Liver (tissue), 8 donors: ENCODE measurements at regions not wholly inside any gene's neighbourhood (a gene's known extent, or its start where the extent isn't known, plus 50 kb on each side); places are given as distances from the start of the nearest gene placed in this dataset.
A peak's percentile ranks its signal among the peaks of the same experiment; 100 is the strongest.

Experiments used
- DNase-seq: peaks from one replicate; pipeline ENCODE4 v3.0.0-alpha.2; 2017; ENCODE audit warnings: low spot score
- H3K27ac ChIP-seq, 2 donors: one replicate each; pipeline ENCODE4 v1.7.0; 2013; ENCODE audit warnings: inconsistent platforms in 2 of 2, low read length in 2 of 2, control low read depth in 1 of 2, low read depth in 1 of 2, mild to moderate bottlenecking in 1 of 2
- H3K27me3 ChIP-seq, 4 donors: one replicate each; pipeline versions ENCODE4 v1.6.1 to v1.7.0; 2013; ENCODE audit warnings: low read length in 3 of 4, inconsistent platforms in 1 of 4, mild to moderate bottlenecking in 1 of 4, moderate library complexity in 1 of 4; ENCODE audit not compliant: control insufficient read depth in 4 of 4, insufficient read depth in 4 of 4
- H3K36me3 ChIP-seq, 4 donors: one replicate each; pipeline versions ENCODE4 v1.6.1 to v1.7.0; 2013; ENCODE audit warnings: low read length in 3 of 4, mild to moderate bottlenecking in 3 of 4, low read depth in 1 of 4, moderate library complexity in 1 of 4; ENCODE audit not compliant: control insufficient read depth in 4 of 4, insufficient read depth in 3 of 4
- H3K4me1 ChIP-seq, 4 donors: one replicate each; pipeline versions ENCODE4 v1.6.1 to v1.7.0; 2013; ENCODE audit warnings: low read length in 3 of 4, mild to moderate bottlenecking in 3 of 4, moderate library complexity in 1 of 4; ENCODE audit not compliant: control insufficient read depth in 4 of 4, insufficient read depth in 4 of 4
- H3K4me3 ChIP-seq, 3 donors: one replicate each; pipeline versions ENCODE4 v1.6.1 to v1.7.0; 2013; ENCODE audit warnings: low read length in 3 of 3, control low read depth in 1 of 3, low read depth in 1 of 3, mild to moderate bottlenecking in 1 of 3
- H3K9ac ChIP-seq, 2 donors: one replicate each; pipeline ENCODE4 v1.7.0; 2013; ENCODE audit warnings: low read length in 2 of 2, mild to moderate bottlenecking in 2 of 2, moderate library complexity in 2 of 2, control low read depth in 1 of 2, low read depth in 1 of 2
- H3K9me3 ChIP-seq, 4 donors: one replicate each; pipeline versions ENCODE4 v1.6.1 to v1.7.0; 2013; ENCODE audit warnings: low read length in 3 of 4; ENCODE audit not compliant: control insufficient read depth in 4 of 4
- CTCF ChIP-seq: fragments of 150-350 bp; IDR thresholded peaks from 2 replicates; pipeline ENCODE4 v1.5.1; 2017; ENCODE audit warnings: improper control_type of control experiment, low read depth, low read length; ENCODE audit not compliant: missing input control
- EGR1 ChIP-seq, 2 donors: IDR thresholded peaks; 2 replicates each; pipeline ENCODE4 v1.6.1; 2016 to 2018; ENCODE audit warnings: antibody characterized with exemption in 2 of 2, low read depth in 2 of 2
- FOXA1 ChIP-seq: IDR thresholded peaks from 2 replicates; pipeline ENCODE4 v1.6.1; 2016; ENCODE audit warnings: antibody characterized with exemption
- FOXA2 ChIP-seq: IDR thresholded peaks from 2 replicates; pipeline ENCODE4 v1.6.1; 2016; ENCODE audit warnings: antibody characterized with exemption
- GABPA ChIP-seq, 2 donors: IDR thresholded peaks in 1 of 2; conservative IDR thresholded peaks in 1 of 2; 2 replicates each; pipeline ENCODE4 v1.6.1; 2016; ENCODE audit warnings: antibody characterized with exemption in 2 of 2, mild to moderate bottlenecking in 1 of 2, moderate library complexity in 1 of 2
- HNF4A ChIP-seq, 2 donors: conservative IDR thresholded peaks; 2 replicates each; pipeline ENCODE4 v1.6.1; 2016; ENCODE audit warnings: antibody characterized with exemption in 2 of 2, mild to moderate bottlenecking in 2 of 2
- JUND ChIP-seq, 2 donors: IDR thresholded peaks; 2 replicates each; pipeline ENCODE4 v1.6.1; 2016; ENCODE audit warnings: antibody characterized with exemption in 2 of 2
- MAX ChIP-seq: IDR thresholded peaks from 2 replicates; pipeline ENCODE4 v1.6.1; 2016; ENCODE audit warnings: antibody characterized with exemption
- NR2F2 ChIP-seq: IDR thresholded peaks from 2 replicates; pipeline ENCODE4 v1.6.1; 2016; ENCODE audit warnings: antibody characterized with exemption
- RAD21 ChIP-seq, 2 donors: IDR thresholded peaks; 2 replicates each; pipeline ENCODE4 v1.6.1; 2016; ENCODE audit warnings: antibody characterized with exemption in 2 of 2, mild to moderate bottlenecking in 2 of 2
- REST ChIP-seq: IDR thresholded peaks from 2 replicates; pipeline ENCODE4 v1.6.1; 2016; ENCODE audit warnings: antibody characterized with exemption, mild to moderate bottlenecking
- RXRA ChIP-seq, 2 donors: IDR thresholded peaks; 2 replicates each; pipeline ENCODE4 v1.6.1; 2017 to 2018; ENCODE audit warnings: antibody characterized with exemption in 2 of 2, mild to moderate bottlenecking in 1 of 2
- SP1 ChIP-seq: IDR thresholded peaks from 2 replicates; pipeline ENCODE4 v1.6.1; 2018; ENCODE audit warnings: antibody characterized with exemption, mild to moderate bottlenecking
- TAF1 ChIP-seq: conservative IDR thresholded peaks from 2 replicates; pipeline ENCODE4 v1.6.1; 2016; ENCODE audit warnings: antibody characterized with exemption, mild to moderate bottlenecking
- ZBTB33 ChIP-seq: IDR thresholded peaks from 2 replicates; pipeline ENCODE4 v1.6.1; 2016; ENCODE audit warnings: antibody characterized with exemption
- WGBS: extraction: QIAGEN DNeasy Blood & Tissue Kit; methylation state at CpG from one replicate; pipeline ENCODE4 v1.1.7; 2013; 5-methylcytosine and 5-hydroxymethylcytosine counted together
- donor health status: healthy.
- donor health status: healthy.
- donor health status: healthy.
- donor health status: healthy.
- donor health status: healthy.

- WGBS, result 72% methylated on average over 9 of the region's 9 CpGs
- peak in 1 of 2 donors; percentile 11 for TF ChIP-seq RAD21 (IDR thresholded peaks at IDR 0.05)
- no peak for TF ChIP-seq FOXA1
- TF ChIP-seq NR2F2, result no peak
- Histone ChIP-seq H3K9ac (no peak overlapping the region), H3K36me3 (no peaks in the 10 kb centered on the region), H3K27me3 (no peaks in the 10 kb centered on the region), H3K4me1 (no peaks in the 10 kb centered on the region), H3K4me3 (no peak overlapping the region), H3K27ac (no peak overlapping the region), H3K9me3 (peaks cover 0 to 13% (median 4%) of the 10 kb centered on the region in 4 donors)
- no peak for DNase-seq
Measured at GRCh38 chr6:4466769-4467480, 309.3 kb upstream of the CDYL start.

GRCh38 chr6:4466261-4466660, 309.9 kb upstream of the CDYL start:
- H3K9me3 ChIP-seq, result peaks cover 0 to 7% (median 2%) of the 10 kb centered on the region in 4 donors
- no peak overlapping the region for H3K27ac ChIP-seq
- no peaks in the 10 kb centered on the region for H3K36me3 ChIP-seq
- no peaks in the 10 kb centered on the region for H3K4me1 ChIP-seq
- no peak for TF ChIP-seq RAD21 (IDR thresholded peaks at IDR 0.05)
- no peak for TF ChIP-seq CTCF
- no peak for TF ChIP-seq REST
- TF ChIP-seq GABPA (IDR thresholded peaks at IDR 0.05 in 1 of 2, conservative IDR thresholded peaks at IDR 0.05 in 1 of 2), result no peak
- TF ChIP-seq FOXA1, result no peak
- no peak for TF ChIP-seq EGR1 (IDR thresholded peaks at IDR 0.05; ENCODE audit: low read depth in 2 of 2)
- TF ChIP-seq MAX, result no peak
- DNase-seq, result no peak
- WGBS, result 53% methylated on average over 7 of the region's 7 CpGs
- H3K4me3 ChIP-seq, result no peak overlapping the region
- H3K27me3 ChIP-seq, result no peaks in the 10 kb centered on the region
- no peak overlapping the region for H3K9ac ChIP-seq

GRCh38 chr6:4464638-4465037, 311.6 kb upstream of the CDYL start:
- H3K4me1 ChIP-seq, result no peaks in the 10 kb centered on the region
- H3K4me3 ChIP-seq, result no peak overlapping the region
- no peak overlapping the region for H3K27ac ChIP-seq
- DNase-seq, result no peak
- H3K36me3 ChIP-seq, result no peaks in the 10 kb centered on the region
- no peak overlapping the region for H3K9ac ChIP-seq
- H3K27me3 ChIP-seq, result no peaks in the 10 kb centered on the region
- no peaks in the 10 kb centered on the region for H3K9me3 ChIP-seq
- WGBS, result 83% methylated on average over 2 of the region's 2 CpGs
- TF ChIP-seq NR2F2, result no peak
- TF ChIP-seq JUND (IDR thresholded peaks at IDR 0.05), result no peak
- no peak for TF ChIP-seq SP1
- TF ChIP-seq MAX, result no peak
- TF ChIP-seq TAF1, result no peak
- TF ChIP-seq HNF4A (conservative IDR thresholded peaks at IDR 0.05), result no peak
- no peak for TF ChIP-seq ZBTB33
- no peak for TF ChIP-seq GABPA (IDR thresholded peaks at IDR 0.05 in 1 of 2, conservative IDR thresholded peaks at IDR 0.05 in 1 of 2)
- TF ChIP-seq CTCF, result no peak
- TF ChIP-seq RXRA (IDR thresholded peaks at IDR 0.05), result no peak
- no peak for TF ChIP-seq FOXA2
- TF ChIP-seq RAD21 (IDR thresholded peaks at IDR 0.05), result no peak
